ENCODE measurements at regions not wholly inside any gene's neighbourhood (a gene's known extent, or its start where the extent isn't known, plus 50 kb on each side); places are given as distances from the start of the nearest gene placed in this dataset.

GRCh38 chr15:31925541-31925940 is 104.8 kb upstream of the CHRNA7 start:
- no peak for DNase-seq

GRCh38 chr15:31930967-31931366 is 99.3 kb upstream of the CHRNA7 start:
- DNase-seq = no peak

DNA sequence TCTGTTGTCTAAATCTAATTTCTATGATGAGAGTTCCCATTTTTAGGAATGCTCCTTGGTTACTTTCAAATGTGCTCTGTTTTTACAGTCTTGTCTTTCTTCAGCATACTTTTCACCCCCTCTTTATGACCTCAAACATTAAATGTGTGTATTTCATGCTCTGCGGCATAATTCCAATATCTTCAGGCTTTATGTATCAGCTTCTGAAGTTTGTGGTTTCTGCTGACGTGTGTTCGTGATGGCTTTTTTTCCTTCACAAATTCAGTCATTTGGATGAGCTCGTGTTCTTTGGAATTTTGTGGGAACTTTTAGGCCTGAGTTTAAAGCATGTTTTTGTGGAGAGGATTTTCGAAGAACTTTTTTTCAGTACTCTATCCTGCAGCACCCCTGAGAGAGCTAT is 97.7 kb upstream of the CHRNA7 start:
- DNase-seq = no peak

DNA sequence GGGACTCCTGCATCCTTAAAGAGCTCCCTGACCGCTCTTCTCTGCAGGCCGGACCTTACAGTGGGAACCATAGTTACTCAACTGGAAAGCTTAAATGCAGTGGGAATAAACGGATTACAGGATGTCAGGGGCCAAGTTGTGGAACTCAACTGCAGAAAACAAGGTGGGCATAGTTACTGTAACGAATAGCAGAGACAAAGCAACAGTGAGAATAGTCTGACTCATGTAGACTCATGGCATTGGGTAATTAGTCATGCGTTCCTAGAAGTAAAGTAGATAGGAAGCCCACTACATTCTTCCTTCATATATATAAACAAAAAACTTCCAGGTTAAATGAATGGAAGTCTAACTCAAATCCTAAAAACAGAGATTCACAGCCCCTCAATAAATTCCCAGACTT is 95.5 kb upstream of the CHRNA7 start:
- no peak for DNase-seq

- DNase-seq = no peak
Measured at GRCh38 chr15:31953478-31953877, 76.8 kb upstream of the CHRNA7 start.

GRCh38 chr15:31954374-31955172 is 75.7 kb upstream of the CHRNA7 start:
- DNase-seq = no peak

DNA sequence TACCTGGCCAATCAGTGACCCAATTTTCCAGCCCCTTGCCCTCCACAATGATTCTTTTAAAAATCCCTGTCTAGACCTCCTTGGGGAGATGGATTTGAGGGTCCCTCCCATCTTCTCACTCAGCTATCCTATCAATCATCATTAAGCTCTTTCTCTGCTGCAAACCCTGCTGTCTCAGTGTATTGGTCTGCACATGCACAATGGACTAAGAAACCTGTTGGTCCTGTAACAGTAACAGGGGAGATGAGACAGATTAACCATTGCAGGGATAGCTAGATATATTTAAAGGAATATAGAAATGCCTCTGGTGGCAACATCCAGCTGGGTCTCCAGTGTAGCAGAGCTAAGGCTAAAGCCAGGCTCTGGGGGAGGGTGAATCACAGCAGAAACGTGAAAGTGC is 74.6 kb upstream of the CHRNA7 start:
- DNase-seq = no peak

DNA sequence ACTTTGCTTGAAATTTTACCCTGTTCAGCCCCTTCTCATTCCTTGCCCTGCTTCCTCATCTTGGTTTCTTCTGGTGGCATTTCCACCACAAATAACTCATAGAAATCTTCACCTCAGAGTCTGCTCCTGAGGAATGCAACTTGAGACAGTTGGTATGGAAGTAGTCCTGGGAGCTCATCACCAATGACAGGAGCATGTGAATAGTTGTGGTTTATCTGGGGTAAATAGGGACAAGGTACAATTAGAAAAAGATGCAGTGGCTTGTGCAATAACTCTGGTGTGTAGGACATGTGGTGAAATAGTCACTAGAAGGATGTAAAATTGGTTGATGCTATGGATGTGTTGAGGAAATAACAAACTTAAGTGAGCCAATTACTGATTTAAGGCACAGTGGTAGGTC is 72.7 kb upstream of the CHRNA7 start:
- DNase-seq = no peak

GRCh38 chr15:31964586-31965307 is 65.6 kb upstream of the CHRNA7 start:
- no peak for DNase-seq

DNA sequence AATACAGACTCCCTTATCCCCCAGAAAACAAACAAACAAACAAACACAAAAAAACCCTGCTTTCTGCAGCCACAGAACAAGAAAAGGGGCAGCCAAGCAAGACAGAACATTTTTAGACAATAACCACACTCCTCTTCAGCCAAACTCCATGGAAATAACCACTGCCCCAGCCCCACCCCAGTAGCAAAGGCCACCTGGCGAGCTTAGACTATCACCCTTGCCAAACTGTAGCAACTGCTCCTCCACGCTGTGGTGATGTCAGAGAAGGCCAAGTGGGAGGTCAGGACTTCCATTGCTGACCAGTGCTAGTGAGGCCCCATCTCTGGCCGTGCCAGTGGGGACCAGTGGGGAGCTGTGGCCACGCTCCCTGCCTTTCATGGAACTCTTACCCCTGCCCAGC is 60.3 kb upstream of the CHRNA7 start:
- no peak for DNase-seq

GRCh38 chr15:31973197-31973596 is 57.1 kb upstream of the CHRNA7 start:
- no peak for DNase-seq

DNA sequence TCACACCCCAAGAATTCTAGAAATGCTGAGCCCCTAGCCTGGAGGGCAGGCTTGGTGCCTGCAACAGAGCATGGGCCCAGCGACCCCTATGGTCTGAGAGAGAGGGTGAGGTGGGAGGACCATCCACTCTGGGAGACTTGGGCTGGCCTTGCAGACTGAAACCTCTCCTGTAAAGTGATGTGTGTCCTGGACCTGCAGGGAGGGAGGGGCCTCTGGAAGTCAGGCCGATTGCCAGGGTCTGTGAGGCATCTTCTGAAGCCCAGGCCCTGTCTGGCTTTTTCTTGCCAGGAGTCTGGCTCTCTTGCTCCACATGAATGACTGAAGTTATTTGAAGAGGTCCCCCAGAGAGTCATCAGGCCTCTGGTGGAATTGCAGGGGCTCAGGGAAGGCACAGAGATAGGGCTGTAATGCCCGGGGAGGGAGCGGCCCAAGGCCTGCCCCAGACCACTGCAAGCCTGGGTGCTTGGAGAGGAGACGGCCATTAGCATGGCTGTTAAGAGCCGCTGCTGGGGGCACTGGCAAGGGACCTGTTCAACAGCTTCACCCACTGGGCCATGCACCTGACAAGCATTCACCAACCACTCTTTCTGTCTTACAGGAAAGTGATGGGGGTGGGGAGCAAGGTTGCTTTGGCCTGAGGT is 56.0 kb upstream of the CHRNA7 start:
- DNase-seq = no peak

- peak; percentile 60 for DNase-seq
Measured at GRCh38 chr15:31974855-31975829, 55.2 kb upstream of the CHRNA7 start.

DNA sequence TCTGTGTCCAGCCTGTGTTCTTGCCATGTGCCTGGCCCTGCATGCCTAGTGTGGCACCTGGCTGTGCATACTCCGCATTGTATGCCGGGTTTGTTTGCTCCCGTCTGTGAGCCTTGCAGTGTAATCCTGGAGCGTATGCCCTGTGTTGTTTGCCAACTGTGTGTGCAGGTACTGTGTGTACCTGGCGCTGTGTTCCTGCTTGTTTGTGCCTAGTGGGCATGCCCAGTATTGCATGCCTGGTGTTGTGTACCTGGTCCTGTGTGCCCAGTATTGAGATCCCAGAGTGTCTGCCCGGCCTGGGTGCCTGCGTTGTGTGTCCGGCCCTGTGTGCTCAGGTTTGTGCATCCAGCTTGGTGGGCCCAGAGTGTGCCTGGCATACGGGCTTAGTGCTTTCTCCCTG is 54.5 kb upstream of the CHRNA7 start:
- no peak for DNase-seq

- no peak for DNase-seq
Measured at GRCh38 chr15:31977138-31977537, 53.2 kb upstream of the CHRNA7 start.

- peak; percentile 37 for DNase-seq
Measured at GRCh38 chr15:31977812-31978661, 52.3 kb upstream of the CHRNA7 start.

Data from NCI-H526 treated with DMSO at 0.1 percent for 48 hours (cell line).